Astrocyte of the cerebellum (primary cell): ENCODE measurements at regions not wholly inside any gene's neighbourhood (a gene's known extent, or its start where the extent isn't known, plus 50 kb on each side); places are given as distances from the start of the nearest gene placed in this dataset.

Experiments used
- DNase-seq: peaks from one replicate; pipeline ENCODE4 v3.0.0-alpha.2; 2011; ENCODE audit warnings: low read depth
- H3K4me3 ChIP-seq: 2 replicates; pipeline ENCODE4 v1.5.1; 2011; ENCODE audit warnings: mild to moderate bottlenecking, low read depth, low read length, moderate library complexity
- CTCF ChIP-seq: IDR thresholded peaks from 2 replicates; pipeline ENCODE4 v1.5.1; 2012; ENCODE audit warnings: low read length, low read depth, moderate library complexity, mild to moderate bottlenecking; ENCODE audit errors: missing control alignments
- in situ Hi-C: cut with HindIII; loops from 2 replicates; pipeline ENCODE4 v1.10.0; 2017; ENCODE audit warnings: low sequenced_read_pairs

- no peak overlapping the region for H3K4me3 ChIP-seq
- peak; percentile 62 for DNase-seq
- no peak for TF ChIP-seq CTCF
- in situ Hi-C loops = no loop called here
Observed at GRCh38 chr13:105721016-105721415, 814.4 kb downstream of the EFNB2 start.

DNA sequence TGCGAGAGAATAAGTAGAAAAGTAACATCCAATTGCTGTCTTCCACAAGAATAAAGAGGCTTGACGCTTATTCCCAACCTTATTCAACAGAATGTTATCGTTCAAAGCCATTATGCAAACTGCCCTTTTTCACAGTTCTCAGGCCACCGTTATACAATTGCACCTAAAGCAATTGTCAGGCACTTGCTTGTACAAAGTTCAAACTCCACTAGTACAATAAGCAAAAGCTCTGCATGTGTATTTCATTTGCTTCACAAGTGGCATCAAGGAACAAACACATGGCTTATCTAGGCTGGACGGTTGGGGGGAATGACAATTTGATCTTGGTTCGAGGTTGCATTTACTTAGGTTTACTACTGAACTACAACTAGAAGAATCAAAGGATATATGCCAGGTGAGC is 815.6 kb downstream of the EFNB2 start:
- no peak overlapping the region for H3K4me3 ChIP-seq
- no peak for DNase-seq
- in situ Hi-C loops = no loop called here
- TF ChIP-seq CTCF = no peak

GRCh38 chr13:105709181-105709580 is 826.3 kb downstream of the EFNB2 start:
- H3K4me3 ChIP-seq = no peak overlapping the region
- in situ Hi-C loops = no loop called here
- no peak for DNase-seq
- no peak for TF ChIP-seq CTCF

DNA sequence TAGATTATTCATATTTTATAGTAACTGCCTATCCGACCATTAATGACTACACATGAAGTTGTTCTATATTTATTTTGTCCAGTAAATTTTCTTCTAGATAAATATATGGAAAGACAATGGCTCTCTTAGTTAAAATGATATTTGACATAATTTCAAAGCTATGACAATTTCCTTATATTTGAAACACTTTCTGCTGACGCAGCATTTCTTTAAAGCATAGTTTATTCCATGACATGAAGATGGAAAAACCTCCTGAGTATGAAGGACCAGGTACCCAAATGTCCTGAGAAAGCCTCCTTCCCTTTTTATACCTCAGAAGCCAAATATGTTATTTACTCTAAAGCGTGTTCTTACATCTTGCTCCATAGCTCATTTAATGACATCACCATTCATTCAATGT is 831.6 kb downstream of the EFNB2 start:
- DNase-seq = no peak
- no peak for TF ChIP-seq CTCF
- H3K4me3 ChIP-seq = no peak overlapping the region
- in situ Hi-C loops = no loop called here

- TF ChIP-seq CTCF = no peak
- H3K4me3 ChIP-seq = no peak overlapping the region
- DNase-seq = no peak
- in situ Hi-C loops = no loop called here
Observed at GRCh38 chr13:105702441-105702840, 833.0 kb downstream of the EFNB2 start.

DNA sequence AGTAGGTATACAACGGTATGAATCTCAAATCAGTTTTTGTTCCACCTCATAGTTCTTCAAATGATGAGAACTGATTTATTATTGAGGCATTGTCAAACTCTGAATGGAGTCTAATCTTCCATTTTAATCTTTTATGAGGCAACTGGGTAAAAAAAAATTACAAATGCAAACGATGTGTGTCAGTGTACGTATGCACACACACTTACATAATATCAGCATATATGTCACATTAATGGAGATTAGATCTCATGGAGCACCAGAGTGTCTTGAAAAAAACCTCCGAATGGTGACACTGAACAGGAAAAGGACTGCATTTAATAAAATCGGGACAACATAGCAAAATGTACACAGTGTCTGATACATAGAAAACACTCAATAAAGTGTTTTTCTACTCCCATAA is 842.7 kb downstream of the EFNB2 start:
- no peak for TF ChIP-seq CTCF
- in situ Hi-C loops = no loop called here
- H3K4me3 ChIP-seq = no peak overlapping the region
- DNase-seq = no peak

- in situ Hi-C loops = no loop called here
- DNase-seq = no peak
- no peak for TF ChIP-seq CTCF
- H3K4me3 ChIP-seq = no peak overlapping the region
Observed at GRCh38 chr13:105684216-105684615, 851.2 kb downstream of the EFNB2 start.
